Hepatocyte (in vitro differentiated cells): ENCODE measurements at regions not wholly inside any gene's neighbourhood (a gene's known extent, or its start where the extent isn't known, plus 50 kb on each side); places are given as distances from the start of the nearest gene placed in this dataset.

Experiments used
- DNase-seq: peaks from one replicate; pipeline ENCODE4 v3.0.0-alpha.2; 2016; ENCODE audit warnings: low spot score
- H2AFZ ChIP-seq: fragments of 200-600 bp; sonication (generic); 2 replicates; pipeline ENCODE4 v1.6.0; 2016; ENCODE audit warnings: antibody characterized with exemption, mild to moderate bottlenecking
- H3K27ac ChIP-seq: fragments of 200-600 bp; sonication (generic); 2 replicates; pipeline ENCODE4 v1.5.1; 2016; ENCODE audit warnings: mild to moderate bottlenecking
- H3K27me3 ChIP-seq: fragments of 200-600 bp; sonication (generic); 2 replicates; pipeline ENCODE4 v1.6.1; 2016
- H3K36me3 ChIP-seq: fragments of 200-600 bp; sonication (generic); replicated peaks from 2 replicates; pipeline ENCODE4 v1.5.1; 2016; ENCODE audit warnings: low read depth; ENCODE audit not compliant: insufficient read depth
- H3K4me1 ChIP-seq: fragments of 200-600 bp; sonication (generic); 2 replicates; pipeline ENCODE4 v1.5.1; 2016; ENCODE audit warnings: mild to moderate bottlenecking, moderate library complexity; ENCODE audit not compliant: insufficient read depth
- H3K4me2 ChIP-seq: fragments of 200-600 bp; sonication (generic); 2 replicates; pipeline ENCODE4 v1.6.0; 2016
- H3K4me3 ChIP-seq: fragments of 200-600 bp; sonication (generic); 2 replicates; pipeline ENCODE4 v1.5.1; 2016; ENCODE audit warnings: mild to moderate bottlenecking
- H3K79me2 ChIP-seq: fragments of 200-600 bp; sonication (generic); 2 replicates; pipeline ENCODE4 v1.6.0; 2017; ENCODE audit warnings: mild to moderate bottlenecking
- H3K9me2 ChIP-seq: fragments of 200-600 bp; sonication (generic); replicated peaks from 2 replicates; pipeline ENCODE4 v1.6.0; 2017; ENCODE audit warnings: mild to moderate bottlenecking; ENCODE audit not compliant: insufficient read depth
- H3K9me3 ChIP-seq: fragments of 200-600 bp; sonication (generic); 2 replicates; pipeline ENCODE4 v1.5.1; 2016; ENCODE audit warnings: low read depth, mild to moderate bottlenecking
- H4K20me1 ChIP-seq: fragments of 200-600 bp; sonication (generic); 2 replicates; pipeline ENCODE4 v1.6.0; 2016; ENCODE audit warnings: mild to moderate bottlenecking; ENCODE audit not compliant: insufficient read depth, poor library complexity, severe bottlenecking
- EZH2 ChIP-seq: fragments of 200-600 bp; sonication (generic); IDR thresholded peaks from 2 replicates; pipeline ENCODE4 v1.6.1; 2016; ENCODE audit warnings: antibody characterized with exemption, mild to moderate bottlenecking, borderline replicate concordance
- EZH2phosphoT487 ChIP-seq: fragments of 200-600 bp; sonication (generic); IDR thresholded peaks from one replicate; pipeline ENCODE4 v1.6.1; 2018; ENCODE audit warnings: antibody characterized with exemption, mild to moderate bottlenecking, low read depth, moderate library complexity; ENCODE audit not compliant: unreplicated experiment, severe bottlenecking
- WGBS: methylation state at CpG from one replicate; pipeline ENCODE4 v1.1.6; 2016; ENCODE audit warnings: low lambda C conversion rate; ENCODE audit errors: missing lambda C conversion rate; 5-methylcytosine and 5-hydroxymethylcytosine counted together
- TF ChIP-seq, protein P1 (sequence below): fragments of 200-600 bp; sonication (generic); IDR thresholded peaks from 2 replicates; pipeline ENCODE4 v1.5.1; 2016; ENCODE audit warnings: antibody characterized with exemption, mild to moderate bottlenecking; ENCODE audit not compliant: poor library complexity

DNA sequence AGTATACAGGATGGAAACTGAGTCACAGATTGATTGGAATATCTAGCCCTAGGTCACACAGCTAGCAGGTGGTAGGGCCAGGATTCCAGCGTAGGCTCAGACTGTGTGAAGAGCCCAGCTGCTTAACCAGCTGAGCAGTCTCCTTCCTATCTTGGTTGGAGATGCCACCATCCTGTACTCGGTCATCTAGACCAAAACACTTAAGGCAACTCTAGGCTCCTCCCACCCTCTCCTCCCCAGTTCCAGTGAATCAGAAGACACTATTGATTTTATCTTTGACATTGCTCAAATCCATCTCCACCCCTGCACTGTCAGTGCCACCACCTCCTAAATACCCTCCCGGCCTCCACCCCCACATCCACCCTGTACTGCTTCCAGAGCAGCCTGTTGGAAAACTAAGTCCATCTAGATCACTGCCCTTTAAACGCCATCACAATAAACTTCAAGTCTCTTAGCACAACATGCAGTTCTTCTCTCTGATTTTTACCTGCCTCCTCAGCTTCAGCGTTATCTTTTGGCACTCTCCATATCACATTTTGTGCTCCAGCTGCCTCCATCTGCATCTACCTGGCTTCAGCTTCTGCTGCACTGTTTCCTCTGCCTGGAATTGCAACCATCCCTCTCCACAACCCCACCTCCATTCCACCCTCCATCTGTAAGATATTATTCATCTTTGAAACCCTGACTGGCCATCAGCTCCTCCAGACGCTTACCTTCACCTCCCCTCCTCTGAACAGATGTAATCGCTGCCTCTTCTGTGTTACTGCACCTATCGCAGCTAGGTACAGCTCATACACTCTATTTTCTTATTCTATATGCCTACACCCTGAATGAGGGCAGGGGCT, 86.8 kb upstream of the ACP3 start:
- no peak overlapping the region for H3K4me3 ChIP-seq
- H2AFZ ChIP-seq: no peak overlapping the region
- no peaks in the 10 kb centered on the region for H3K36me3 ChIP-seq
- H4K20me1 ChIP-seq: no peaks in the 10 kb centered on the region
- no peaks in the 10 kb centered on the region for H3K9me3 ChIP-seq
- H3K9me2 ChIP-seq: no peaks in the 10 kb centered on the region
- H3K79me2 ChIP-seq: no peaks in the 10 kb centered on the region
- 92% methylated on average over 8 of the region's 8 CpGs for WGBS
- H3K27me3 ChIP-seq: no peaks in the 10 kb centered on the region
- DNase-seq: no peak
- H3K4me1 ChIP-seq: no peaks in the 10 kb centered on the region
- no peak for TF ChIP-seq EZH2
- TF ChIP-seq EZH2phosphoT487: no peak
- TF ChIP-seq, protein P1, sequence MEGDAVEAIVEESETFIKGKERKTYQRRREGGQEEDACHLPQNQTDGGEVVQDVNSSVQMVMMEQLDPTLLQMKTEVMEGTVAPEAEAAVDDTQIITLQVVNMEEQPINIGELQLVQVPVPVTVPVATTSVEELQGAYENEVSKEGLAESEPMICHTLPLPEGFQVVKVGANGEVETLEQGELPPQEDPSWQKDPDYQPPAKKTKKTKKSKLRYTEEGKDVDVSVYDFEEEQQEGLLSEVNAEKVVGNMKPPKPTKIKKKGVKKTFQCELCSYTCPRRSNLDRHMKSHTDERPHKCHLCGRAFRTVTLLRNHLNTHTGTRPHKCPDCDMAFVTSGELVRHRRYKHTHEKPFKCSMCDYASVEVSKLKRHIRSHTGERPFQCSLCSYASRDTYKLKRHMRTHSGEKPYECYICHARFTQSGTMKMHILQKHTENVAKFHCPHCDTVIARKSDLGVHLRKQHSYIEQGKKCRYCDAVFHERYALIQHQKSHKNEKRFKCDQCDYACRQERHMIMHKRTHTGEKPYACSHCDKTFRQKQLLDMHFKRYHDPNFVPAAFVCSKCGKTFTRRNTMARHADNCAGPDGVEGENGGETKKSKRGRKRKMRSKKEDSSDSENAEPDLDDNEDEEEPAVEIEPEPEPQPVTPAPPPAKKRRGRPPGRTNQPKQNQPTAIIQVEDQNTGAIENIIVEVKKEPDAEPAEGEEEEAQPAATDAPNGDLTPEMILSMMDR: no peak
- H3K4me2 ChIP-seq: no peak overlapping the region
- H3K27ac ChIP-seq: no peak overlapping the region

DNA sequence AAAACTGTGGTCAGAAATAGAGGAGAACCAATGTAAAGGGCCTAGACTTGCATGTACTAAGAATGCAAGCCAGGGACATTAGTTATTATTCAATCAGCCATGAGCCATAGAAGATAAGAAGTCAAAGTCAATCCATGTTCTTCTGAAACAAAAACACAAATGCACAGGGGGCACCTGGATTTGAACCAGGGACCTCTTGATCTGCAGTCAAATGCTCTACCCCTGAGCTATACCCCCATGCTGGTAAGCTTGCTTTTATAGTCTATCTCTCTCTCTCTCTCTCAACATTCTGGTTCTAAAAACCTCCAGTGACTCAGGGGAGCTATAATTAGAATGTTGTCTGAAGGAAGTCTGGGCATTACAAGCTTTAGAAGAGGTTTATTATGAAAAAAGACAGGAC, 85.6 kb upstream of the ACP3 start:
- DNase-seq: peak; percentile 67
- no peaks in the 10 kb centered on the region for H3K9me3 ChIP-seq
- H3K4me2 ChIP-seq: no peak overlapping the region
- H3K9me2 ChIP-seq: no peaks in the 10 kb centered on the region
- no peaks in the 10 kb centered on the region for H3K36me3 ChIP-seq
- TF ChIP-seq, protein P1: no peak
- TF ChIP-seq EZH2phosphoT487 (no peak), EZH2 (no peak)
- H3K79me2 ChIP-seq: no peaks in the 10 kb centered on the region
- no peak overlapping the region for H3K4me3 ChIP-seq
- H3K27ac ChIP-seq: peak overlapping the region; percentile 52
- no peaks in the 10 kb centered on the region for H3K4me1 ChIP-seq
- H3K27me3 ChIP-seq: no peaks in the 10 kb centered on the region
- H4K20me1 ChIP-seq: no peaks in the 10 kb centered on the region
- H2AFZ ChIP-seq: no peak overlapping the region

DNA sequence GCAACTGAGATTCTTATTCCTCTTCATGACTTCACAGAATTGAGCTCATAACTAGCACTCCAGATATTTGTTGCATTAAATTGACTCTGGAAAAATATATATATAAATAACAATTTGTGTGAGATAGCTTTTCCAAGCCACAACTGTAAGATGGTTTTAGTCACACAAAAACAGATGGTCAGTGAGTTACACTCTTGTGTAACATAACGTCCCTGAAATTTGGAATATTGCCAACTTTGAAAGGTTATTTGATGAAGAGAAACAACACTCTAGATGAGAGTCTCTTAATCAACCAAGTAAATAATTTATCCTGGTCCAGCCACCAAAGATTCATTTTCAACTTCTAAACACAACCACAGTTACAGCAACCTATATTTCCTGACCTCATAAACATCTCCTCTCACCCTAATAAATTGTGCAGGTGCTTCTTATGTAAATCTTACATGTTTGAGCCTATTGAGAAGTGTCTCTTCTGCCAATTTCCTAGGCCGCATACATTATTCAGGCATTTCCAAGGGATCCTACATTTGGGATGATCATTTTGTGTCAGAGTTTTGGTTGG, 84.9 kb upstream of the ACP3 start:
- Histone ChIP-seq H4K20me1 (no peaks in the 10 kb centered on the region), H3K27ac (peak overlapping the region; percentile 52), H3K9me2 (no peaks in the 10 kb centered on the region), H3K4me2 (no peak overlapping the region), H3K27me3 (no peaks in the 10 kb centered on the region), H3K9me3 (no peaks in the 10 kb centered on the region), H3K79me2 (no peaks in the 10 kb centered on the region), H3K4me3 (no peak overlapping the region), H3K36me3 (no peaks in the 10 kb centered on the region), H2AFZ (no peak overlapping the region), H3K4me1 (no peaks in the 10 kb centered on the region)
- 24% methylated on average over 2 of the region's 2 CpGs for WGBS
- no peak for DNase-seq
- TF ChIP-seq, protein P1: no peak
- TF ChIP-seq EZH2phosphoT487 (no peak), EZH2 (no peak)
